ENCODE measurements at regions not wholly inside any gene's neighbourhood (a gene's known extent, or its start where the extent isn't known, plus 50 kb on each side); places are given as distances from the start of the nearest gene placed in this dataset.

DNA sequence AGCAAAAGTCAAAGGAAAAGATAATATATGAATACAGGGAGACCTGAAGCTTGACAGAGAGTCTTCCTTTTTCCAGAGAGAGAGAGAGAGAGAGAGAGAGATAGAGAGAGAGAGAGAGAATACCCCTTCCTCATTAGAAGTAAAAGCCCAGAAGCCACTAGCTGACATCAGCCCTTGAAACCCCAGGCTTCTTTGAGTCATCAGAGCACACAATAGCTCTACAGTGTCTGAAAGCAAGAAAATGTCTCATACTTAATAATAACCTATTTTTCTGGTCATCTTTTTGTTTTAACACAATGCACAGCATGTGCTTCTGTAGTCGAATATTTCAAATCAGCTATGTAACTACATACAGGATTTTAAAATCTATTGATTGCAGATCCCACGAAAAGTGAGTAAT lies 109.2 kb upstream of the NANOGP8 start:
- TF ChIP-seq, protein P1, sequence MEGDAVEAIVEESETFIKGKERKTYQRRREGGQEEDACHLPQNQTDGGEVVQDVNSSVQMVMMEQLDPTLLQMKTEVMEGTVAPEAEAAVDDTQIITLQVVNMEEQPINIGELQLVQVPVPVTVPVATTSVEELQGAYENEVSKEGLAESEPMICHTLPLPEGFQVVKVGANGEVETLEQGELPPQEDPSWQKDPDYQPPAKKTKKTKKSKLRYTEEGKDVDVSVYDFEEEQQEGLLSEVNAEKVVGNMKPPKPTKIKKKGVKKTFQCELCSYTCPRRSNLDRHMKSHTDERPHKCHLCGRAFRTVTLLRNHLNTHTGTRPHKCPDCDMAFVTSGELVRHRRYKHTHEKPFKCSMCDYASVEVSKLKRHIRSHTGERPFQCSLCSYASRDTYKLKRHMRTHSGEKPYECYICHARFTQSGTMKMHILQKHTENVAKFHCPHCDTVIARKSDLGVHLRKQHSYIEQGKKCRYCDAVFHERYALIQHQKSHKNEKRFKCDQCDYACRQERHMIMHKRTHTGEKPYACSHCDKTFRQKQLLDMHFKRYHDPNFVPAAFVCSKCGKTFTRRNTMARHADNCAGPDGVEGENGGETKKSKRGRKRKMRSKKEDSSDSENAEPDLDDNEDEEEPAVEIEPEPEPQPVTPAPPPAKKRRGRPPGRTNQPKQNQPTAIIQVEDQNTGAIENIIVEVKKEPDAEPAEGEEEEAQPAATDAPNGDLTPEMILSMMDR (conservative IDR thresholded peaks at IDR 0.05): no peak
- no peak for TF ChIP-seq EZH2 (IDR thresholded peaks at IDR 0.05; ENCODE audit: low read depth)
